Fibroblast of skin of scalp (primary cell): ENCODE measurements at regions not wholly inside any gene's neighbourhood (a gene's known extent, or its start where the extent isn't known, plus 50 kb on each side); places are given as distances from the start of the nearest gene placed in this dataset.
A peak's percentile ranks its signal among the peaks of the same experiment; 100 is the strongest.

Experiments used
- DNase-seq: peaks from one replicate; pipeline ENCODE4 v3.0.0-alpha.2; 2013

GRCh38 chr2:220127311-220127710 lies 499.9 kb downstream of the SLC4A3 start:
- no peak for DNase-seq

- DNase-seq = no peak
Observed at GRCh38 chr2:220127876-220128275, 500.4 kb downstream of the SLC4A3 start.

GRCh38 chr2:220129391-220129790 lies 502.0 kb downstream of the SLC4A3 start:
- DNase-seq = no peak

GRCh38 chr2:220134756-220135534 lies 507.5 kb downstream of the SLC4A3 start:
- no peak for DNase-seq

GRCh38 chr2:220143336-220143735 lies 515.9 kb downstream of the SLC4A3 start:
- DNase-seq = peak; percentile 67

- DNase-seq = no peak
Observed at GRCh38 chr2:220144411-220144810, 517.0 kb downstream of the SLC4A3 start.

GRCh38 chr2:220147161-220148038 lies 520.0 kb downstream of the SLC4A3 start:
- peak; percentile 49 for DNase-seq

- DNase-seq = no peak
Observed at GRCh38 chr2:220148471-220149248, 521.2 kb downstream of the SLC4A3 start.

- no peak for DNase-seq
Observed at GRCh38 chr2:220151341-220151740, 523.9 kb downstream of the SLC4A3 start.

- DNase-seq = no peak
Observed at GRCh38 chr2:220152281-220152935, 525.0 kb downstream of the SLC4A3 start.

- DNase-seq = no peak
Observed at GRCh38 chr2:220153118-220153517, 525.7 kb downstream of the SLC4A3 start.

- DNase-seq = no peak
Observed at GRCh38 chr2:220154304-220154703, 526.9 kb downstream of the SLC4A3 start.

- DNase-seq = no peak
Observed at GRCh38 chr2:220157312-220157711, 529.9 kb downstream of the SLC4A3 start.

GRCh38 chr2:220159738-220160137 lies 532.3 kb downstream of the SLC4A3 start:
- no peak for DNase-seq

- DNase-seq = peak; percentile 13
Observed at GRCh38 chr2:220162320-220162719, 534.9 kb downstream of the SLC4A3 start.

- no peak for DNase-seq
Observed at GRCh38 chr2:220163486-220163885, 536.1 kb downstream of the SLC4A3 start.

GRCh38 chr2:220165401-220165800 lies 538.0 kb downstream of the SLC4A3 start:
- DNase-seq = no peak

GRCh38 chr2:220166616-220167015 lies 539.2 kb downstream of the SLC4A3 start:
- no peak for DNase-seq

- no peak for DNase-seq
Observed at GRCh38 chr2:220167956-220168355, 540.5 kb downstream of the SLC4A3 start.

- no peak for DNase-seq
Observed at GRCh38 chr2:220168891-220169546, 541.6 kb downstream of the SLC4A3 start.

GRCh38 chr2:220174826-220175225 lies 547.4 kb downstream of the SLC4A3 start:
- no peak for DNase-seq

- DNase-seq = no peak
Observed at GRCh38 chr2:220175967-220176366, 548.5 kb downstream of the SLC4A3 start.
